HL-60 (cell line): ENCODE measurements at regions not wholly inside any gene's neighbourhood (a gene's known extent, or its start where the extent isn't known, plus 50 kb on each side); places are given as distances from the start of the nearest gene placed in this dataset.

Source experiments
- POLR2AphosphoS5 ChIP-seq: IDR thresholded peaks from 2 replicates; pipeline ENCODE4 v1.6.1; 2012; ENCODE audit warnings: low read depth
- TF ChIP-seq, protein P1 (sequence below): IDR thresholded peaks from one replicate; pipeline ENCODE4 v1.5.1; 2011; ENCODE audit warnings: low read length, control low read depth, inconsistent platforms; ENCODE audit not compliant: insufficient read depth

DNA sequence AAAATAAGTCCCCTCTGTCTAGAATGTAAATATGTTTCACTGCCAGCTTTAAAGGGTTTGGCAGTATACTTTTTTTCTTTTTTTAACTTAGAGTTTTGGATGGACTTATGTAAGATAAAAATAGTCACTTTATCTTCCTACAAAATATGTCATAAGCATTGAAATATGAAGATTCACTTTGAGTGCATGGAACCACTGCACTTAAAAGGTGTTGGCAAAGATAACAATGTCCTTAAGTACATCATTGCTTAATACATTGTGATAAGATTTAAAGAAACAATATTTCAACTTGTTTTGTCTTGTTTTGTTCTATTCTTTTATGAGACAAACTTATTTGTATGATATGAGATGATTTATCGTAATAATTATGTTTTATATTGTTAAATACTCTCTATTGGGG lies 66.3 kb upstream of the NAALADL2 start:
- TF ChIP-seq, protein P1, sequence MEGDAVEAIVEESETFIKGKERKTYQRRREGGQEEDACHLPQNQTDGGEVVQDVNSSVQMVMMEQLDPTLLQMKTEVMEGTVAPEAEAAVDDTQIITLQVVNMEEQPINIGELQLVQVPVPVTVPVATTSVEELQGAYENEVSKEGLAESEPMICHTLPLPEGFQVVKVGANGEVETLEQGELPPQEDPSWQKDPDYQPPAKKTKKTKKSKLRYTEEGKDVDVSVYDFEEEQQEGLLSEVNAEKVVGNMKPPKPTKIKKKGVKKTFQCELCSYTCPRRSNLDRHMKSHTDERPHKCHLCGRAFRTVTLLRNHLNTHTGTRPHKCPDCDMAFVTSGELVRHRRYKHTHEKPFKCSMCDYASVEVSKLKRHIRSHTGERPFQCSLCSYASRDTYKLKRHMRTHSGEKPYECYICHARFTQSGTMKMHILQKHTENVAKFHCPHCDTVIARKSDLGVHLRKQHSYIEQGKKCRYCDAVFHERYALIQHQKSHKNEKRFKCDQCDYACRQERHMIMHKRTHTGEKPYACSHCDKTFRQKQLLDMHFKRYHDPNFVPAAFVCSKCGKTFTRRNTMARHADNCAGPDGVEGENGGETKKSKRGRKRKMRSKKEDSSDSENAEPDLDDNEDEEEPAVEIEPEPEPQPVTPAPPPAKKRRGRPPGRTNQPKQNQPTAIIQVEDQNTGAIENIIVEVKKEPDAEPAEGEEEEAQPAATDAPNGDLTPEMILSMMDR, result no peak
- no peak for TF ChIP-seq POLR2AphosphoS5
